GM23248 (cell line): ENCODE measurements at regions not wholly inside any gene's neighbourhood (a gene's known extent, or its start where the extent isn't known, plus 50 kb on each side); places are given as distances from the start of the nearest gene placed in this dataset.

Experiments used
- EZH2 ChIP-seq: fragments of 200-600 bp; sonication (generic); IDR thresholded peaks from 2 replicates; pipeline ENCODE4 v1.6.1; 2018; ENCODE audit warnings: antibody characterized with exemption, mild to moderate bottlenecking; ENCODE audit not compliant: insufficient read depth, poor library complexity, severe bottlenecking
- EZH2phosphoT487 ChIP-seq: fragments of 200-600 bp; sonication (generic); IDR thresholded peaks from 2 replicates; pipeline ENCODE4 v1.6.1; 2018; ENCODE audit warnings: antibody characterized with exemption, moderate library complexity, mild to moderate bottlenecking, low read depth; ENCODE audit not compliant: insufficient read depth

- no peak for TF ChIP-seq EZH2
- TF ChIP-seq EZH2phosphoT487: no peak
These were observed 129.9 kb downstream of the DDX1 start for GRCh38 chr2:15721411-15722067.
